ENCODE measurements at regions not wholly inside any gene's neighbourhood (a gene's known extent, or its start where the extent isn't known, plus 50 kb on each side); places are given as distances from the start of the nearest gene placed in this dataset.

DNA sequence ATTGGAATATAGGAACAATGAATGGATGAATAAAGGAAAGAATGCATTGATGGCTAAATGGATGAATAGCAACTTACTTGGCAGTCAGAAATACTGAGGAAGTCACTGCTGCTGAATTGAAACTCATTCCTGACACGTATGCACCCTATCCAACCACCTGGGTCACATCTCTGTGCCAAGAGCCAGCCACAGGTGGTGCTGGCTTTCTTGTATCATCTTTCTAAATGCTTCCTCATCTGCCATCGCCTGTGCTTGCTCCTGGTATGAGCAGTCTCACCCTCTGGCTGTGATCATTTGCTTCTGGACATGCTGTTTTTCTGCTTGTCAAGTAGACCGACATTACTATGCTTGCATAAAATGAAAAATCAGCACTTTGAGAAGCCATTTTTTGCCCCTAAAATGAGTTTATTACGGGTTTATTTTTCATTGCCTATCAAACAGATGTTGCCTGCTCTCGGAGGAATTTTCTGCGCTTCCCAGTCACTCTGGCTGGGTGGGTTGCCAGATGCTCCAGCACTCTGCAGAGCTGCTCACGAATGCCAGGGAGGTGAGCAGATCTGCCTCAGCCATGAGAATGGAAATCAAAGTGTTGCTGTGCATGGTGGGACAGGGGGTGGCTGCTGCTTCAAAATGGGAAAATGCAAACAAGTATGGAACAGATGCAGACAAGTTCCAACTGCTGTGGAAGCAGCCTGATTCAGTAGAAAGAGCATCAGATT, 1349.6 kb upstream of the CDH8 start:
- no peaks in the 10 kb centered on the region for H3K36me3 Mint-ChIP-seq (ENCODE audit: low read depth)
- H3K9me3 Mint-ChIP-seq: peaks cover 13% of the 10 kb centered on the region
- no peak overlapping the region for H3K27ac Mint-ChIP-seq
- H3K4me3 Mint-ChIP-seq: no peak overlapping the region
- no peaks in the 10 kb centered on the region for H3K4me1 Mint-ChIP-seq (ENCODE audit: low read depth)
- no peaks in the 10 kb centered on the region for H3K27me3 Mint-ChIP-seq (ENCODE audit: low read depth)

DNA sequence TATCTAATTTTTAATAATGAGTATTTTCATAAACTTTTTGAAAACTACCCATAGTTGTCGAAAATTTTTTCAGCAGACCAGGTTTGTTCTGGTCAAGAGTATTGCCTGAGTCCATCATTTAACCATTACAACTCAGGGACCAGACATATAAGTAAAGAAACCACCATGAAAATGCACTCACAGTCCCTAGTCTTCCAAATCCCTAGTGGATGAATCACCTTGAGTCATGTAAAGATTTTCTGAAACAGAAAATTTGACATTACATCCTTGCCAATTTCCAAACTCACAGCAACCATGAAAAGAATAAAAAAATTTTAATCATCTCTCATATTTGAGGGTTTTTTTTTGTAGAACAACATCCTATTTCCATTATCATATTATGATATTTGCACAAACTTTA, 1337.5 kb upstream of the CDH8 start:
- Mint-ChIP-seq H3K4me1 (ENCODE audit: low read depth) (no peaks in the 10 kb centered on the region), H3K36me3 (ENCODE audit: low read depth) (no peaks in the 10 kb centered on the region), H3K27me3 (ENCODE audit: low read depth) (no peaks in the 10 kb centered on the region), H3K27ac (no peak overlapping the region), H3K4me3 (no peak overlapping the region), H3K9me3 (peaks cover 19% of the 10 kb centered on the region)

GRCh38 chr16:63372815-63373214, 1336.6 kb upstream of the CDH8 start:
- H3K27me3 Mint-ChIP-seq (ENCODE audit: low read depth): no peaks in the 10 kb centered on the region
- H3K4me3 Mint-ChIP-seq: no peak overlapping the region
- H3K27ac Mint-ChIP-seq: no peak overlapping the region
- no peaks in the 10 kb centered on the region for H3K36me3 Mint-ChIP-seq (ENCODE audit: low read depth)
- H3K4me1 Mint-ChIP-seq (ENCODE audit: low read depth): no peaks in the 10 kb centered on the region
- peaks cover 22% of the 10 kb centered on the region for H3K9me3 Mint-ChIP-seq

- no peak overlapping the region for H3K27ac Mint-ChIP-seq
- H3K4me1 Mint-ChIP-seq (ENCODE audit: low read depth): no peaks in the 10 kb centered on the region
- no peaks in the 10 kb centered on the region for H3K36me3 Mint-ChIP-seq (ENCODE audit: low read depth)
- H3K9me3 Mint-ChIP-seq: peaks cover 19% of the 10 kb centered on the region
- no peak overlapping the region for H3K4me3 Mint-ChIP-seq
- H3K27me3 Mint-ChIP-seq (ENCODE audit: low read depth): no peaks in the 10 kb centered on the region
Observed at GRCh38 chr16:63372283-63372682, 1336.0 kb upstream of the CDH8 start.

DNA sequence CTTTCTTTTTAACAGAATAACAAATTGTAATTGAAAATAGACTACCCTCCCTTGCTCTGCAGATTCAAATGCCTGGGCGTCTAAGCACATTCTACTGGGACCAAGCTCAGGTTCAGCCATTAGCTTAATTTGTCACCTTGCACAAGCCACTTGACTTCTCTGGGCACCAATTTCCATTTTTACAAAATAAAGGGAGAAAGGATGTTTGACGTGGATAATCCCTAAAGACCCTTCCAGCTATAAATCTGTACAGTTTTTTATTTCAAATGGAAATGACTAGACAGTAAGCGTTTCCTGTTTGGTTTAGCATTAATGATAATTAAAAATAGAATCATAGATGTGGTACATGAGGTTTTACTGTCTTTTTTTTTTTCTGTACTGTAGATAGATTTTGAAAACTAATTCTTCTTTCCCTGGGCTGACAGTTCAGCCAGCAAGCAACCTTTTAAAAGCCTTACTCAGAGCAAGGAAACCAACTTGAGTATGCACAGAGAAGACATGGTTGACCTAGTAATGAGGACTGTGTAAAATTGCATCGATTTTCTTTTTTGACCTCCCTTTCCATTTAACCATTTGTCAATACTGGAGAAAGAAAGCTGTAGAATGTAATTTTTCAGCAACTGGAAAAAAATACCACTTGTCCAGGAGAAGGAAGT, 1329.5 kb upstream of the CDH8 start:
- H3K4me1 Mint-ChIP-seq (ENCODE audit: low read depth): no peaks in the 10 kb centered on the region
- no peak overlapping the region for H3K4me3 Mint-ChIP-seq
- peaks cover 12% of the 10 kb centered on the region for H3K9me3 Mint-ChIP-seq
- no peaks in the 10 kb centered on the region for H3K27me3 Mint-ChIP-seq (ENCODE audit: low read depth)
- H3K27ac Mint-ChIP-seq: no peak overlapping the region
- no peaks in the 10 kb centered on the region for H3K36me3 Mint-ChIP-seq (ENCODE audit: low read depth)

DNA sequence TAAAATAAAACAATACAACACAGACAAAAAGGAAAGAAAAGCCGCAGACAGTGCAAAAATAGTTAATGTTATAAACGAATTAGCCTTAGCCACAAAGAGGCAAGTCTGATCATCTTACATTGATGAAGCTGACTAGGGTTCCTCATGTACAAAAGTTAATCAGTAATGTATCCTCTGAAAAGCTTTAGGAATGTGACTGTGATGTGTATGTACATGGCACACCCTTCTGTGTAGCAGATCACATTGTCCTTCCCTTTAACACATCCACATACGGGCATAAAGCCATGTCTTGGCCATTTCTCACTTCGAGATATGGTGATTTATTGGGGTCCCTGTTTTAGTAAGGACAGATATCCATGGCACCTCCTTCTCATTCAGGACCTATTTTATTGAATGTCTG, 1327.5 kb upstream of the CDH8 start:
- H3K9me3 Mint-ChIP-seq: peaks cover 6% of the 10 kb centered on the region
- H3K4me1 Mint-ChIP-seq (ENCODE audit: low read depth): no peaks in the 10 kb centered on the region
- H3K4me3 Mint-ChIP-seq: no peak overlapping the region

DNA sequence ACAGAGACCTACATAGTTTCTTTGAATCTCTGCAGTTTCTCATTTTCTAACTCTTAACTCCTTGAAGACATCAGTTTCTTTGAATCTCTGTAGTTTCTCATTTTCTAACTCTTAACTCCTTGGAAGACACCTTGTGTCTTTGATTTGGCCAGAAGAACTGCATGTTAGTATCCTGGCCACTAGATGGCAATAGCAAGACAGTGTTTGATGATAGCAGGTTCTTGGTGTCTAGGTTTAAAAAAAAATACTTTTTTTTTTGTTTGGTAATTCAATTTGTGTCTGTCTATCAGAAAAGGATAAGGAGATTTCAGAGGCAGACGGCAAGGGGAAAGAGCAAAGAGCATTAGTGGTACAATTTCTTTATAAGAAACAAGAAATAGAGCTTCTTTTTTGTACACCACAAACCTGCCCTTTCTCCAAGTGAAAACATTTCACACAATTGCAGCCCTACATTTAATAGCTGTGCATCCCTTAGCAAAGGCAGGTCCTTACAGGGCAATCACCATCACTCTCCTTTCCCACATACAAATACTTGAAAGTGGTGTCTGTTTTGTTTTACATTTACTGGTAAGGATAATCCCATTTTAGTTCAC, 1324.9 kb upstream of the CDH8 start:
- peaks cover 3% of the 10 kb centered on the region for H3K9me3 Mint-ChIP-seq
- H3K27me3 Mint-ChIP-seq (ENCODE audit: low read depth): no peaks in the 10 kb centered on the region
- no peaks in the 10 kb centered on the region for H3K36me3 Mint-ChIP-seq (ENCODE audit: low read depth)
- H3K4me3 Mint-ChIP-seq: no peak overlapping the region
- no peaks in the 10 kb centered on the region for H3K4me1 Mint-ChIP-seq (ENCODE audit: low read depth)
- no peak overlapping the region for H3K27ac Mint-ChIP-seq

More for the DNA sequence above, 1327.5 kb upstream of the CDH8 start:
- Mint-ChIP-seq H3K27ac (no peak overlapping the region), H3K27me3 (ENCODE audit: low read depth) (no peaks in the 10 kb centered on the region), H3K36me3 (ENCODE audit: low read depth) (no peaks in the 10 kb centered on the region)

GRCh38 chr16:63349961-63350360, 1313.7 kb upstream of the CDH8 start:
- peaks cover 5% of the 10 kb centered on the region for H3K9me3 Mint-ChIP-seq
- H3K36me3 Mint-ChIP-seq (ENCODE audit: low read depth): no peaks in the 10 kb centered on the region
- H3K27ac Mint-ChIP-seq: no peak overlapping the region
- no peaks in the 10 kb centered on the region for H3K27me3 Mint-ChIP-seq (ENCODE audit: low read depth)
- H3K4me3 Mint-ChIP-seq: no peak overlapping the region
- H3K4me1 Mint-ChIP-seq (ENCODE audit: low read depth): no peaks in the 10 kb centered on the region

- no peaks in the 10 kb centered on the region for H3K27me3 Mint-ChIP-seq (ENCODE audit: low read depth)
- no peak overlapping the region for H3K27ac Mint-ChIP-seq
- no peaks in the 10 kb centered on the region for H3K36me3 Mint-ChIP-seq (ENCODE audit: low read depth)
- H3K4me1 Mint-ChIP-seq (ENCODE audit: low read depth): no peaks in the 10 kb centered on the region
- H3K4me3 Mint-ChIP-seq: no peak overlapping the region
- peaks cover 20% of the 10 kb centered on the region for H3K9me3 Mint-ChIP-seq
Observed at GRCh38 chr16:63346000-63346399, 1309.8 kb upstream of the CDH8 start.

DNA sequence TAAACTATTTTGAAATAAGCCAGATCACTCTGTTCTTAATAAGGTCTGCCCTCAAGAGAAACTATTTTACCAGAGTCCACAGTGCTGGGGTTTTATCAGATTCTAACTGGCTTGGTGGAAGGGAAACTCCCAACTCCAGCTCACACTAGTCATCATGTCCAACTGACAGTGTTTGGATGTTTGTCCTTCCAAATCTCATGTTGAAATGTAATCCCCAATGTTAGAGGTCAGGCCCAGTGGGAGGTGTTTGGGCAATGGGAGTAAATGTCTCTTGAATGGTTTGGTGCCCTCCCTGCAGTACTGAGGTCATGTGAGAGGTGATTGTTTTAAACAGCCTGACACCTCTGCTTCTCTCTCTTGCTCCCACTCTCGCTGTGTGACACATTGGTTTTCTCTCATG, 1301.0 kb upstream of the CDH8 start:
- Mint-ChIP-seq H3K36me3 (ENCODE audit: low read depth) (no peaks in the 10 kb centered on the region), H3K4me3 (no peak overlapping the region), H3K27ac (no peak overlapping the region), H3K9me3 (peaks cover 35% of the 10 kb centered on the region), H3K27me3 (ENCODE audit: low read depth) (no peaks in the 10 kb centered on the region), H3K4me1 (ENCODE audit: low read depth) (no peaks in the 10 kb centered on the region)

DNA sequence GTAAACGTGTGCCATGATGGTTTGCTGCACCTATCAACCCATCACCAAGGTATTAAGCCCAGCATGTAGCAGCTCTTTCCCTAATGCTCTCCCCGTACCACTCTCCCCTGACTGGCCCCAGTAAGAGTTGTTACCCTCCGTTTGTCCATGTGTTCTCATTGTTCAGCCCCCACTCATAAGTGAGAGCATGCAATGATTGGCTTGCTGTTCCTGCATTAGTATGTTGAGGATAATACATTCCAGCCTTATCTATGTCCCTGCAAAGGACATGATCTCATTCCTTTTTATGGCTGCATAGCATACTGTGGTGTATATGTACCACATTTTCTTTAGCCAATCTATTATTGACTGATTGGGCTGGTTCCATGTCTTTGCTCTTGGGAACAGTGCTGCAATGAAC, 1294.9 kb upstream of the CDH8 start:
- H3K27me3 Mint-ChIP-seq (ENCODE audit: low read depth): no peaks in the 10 kb centered on the region
- H3K4me3 Mint-ChIP-seq: no peak overlapping the region
- no peaks in the 10 kb centered on the region for H3K36me3 Mint-ChIP-seq (ENCODE audit: low read depth)
- no peak overlapping the region for H3K27ac Mint-ChIP-seq
- H3K4me1 Mint-ChIP-seq (ENCODE audit: low read depth): no peaks in the 10 kb centered on the region
- peaks cover 37% of the 10 kb centered on the region for H3K9me3 Mint-ChIP-seq

- Mint-ChIP-seq H3K27me3 (ENCODE audit: low read depth) (no peaks in the 10 kb centered on the region), H3K9me3 (peaks cover 14% of the 10 kb centered on the region), H3K4me3 (no peak overlapping the region), H3K36me3 (ENCODE audit: low read depth) (no peaks in the 10 kb centered on the region), H3K27ac (no peak overlapping the region), H3K4me1 (ENCODE audit: low read depth) (no peaks in the 10 kb centered on the region)
Observed at GRCh38 chr16:63326736-63327339, 1290.6 kb upstream of the CDH8 start.

DNA sequence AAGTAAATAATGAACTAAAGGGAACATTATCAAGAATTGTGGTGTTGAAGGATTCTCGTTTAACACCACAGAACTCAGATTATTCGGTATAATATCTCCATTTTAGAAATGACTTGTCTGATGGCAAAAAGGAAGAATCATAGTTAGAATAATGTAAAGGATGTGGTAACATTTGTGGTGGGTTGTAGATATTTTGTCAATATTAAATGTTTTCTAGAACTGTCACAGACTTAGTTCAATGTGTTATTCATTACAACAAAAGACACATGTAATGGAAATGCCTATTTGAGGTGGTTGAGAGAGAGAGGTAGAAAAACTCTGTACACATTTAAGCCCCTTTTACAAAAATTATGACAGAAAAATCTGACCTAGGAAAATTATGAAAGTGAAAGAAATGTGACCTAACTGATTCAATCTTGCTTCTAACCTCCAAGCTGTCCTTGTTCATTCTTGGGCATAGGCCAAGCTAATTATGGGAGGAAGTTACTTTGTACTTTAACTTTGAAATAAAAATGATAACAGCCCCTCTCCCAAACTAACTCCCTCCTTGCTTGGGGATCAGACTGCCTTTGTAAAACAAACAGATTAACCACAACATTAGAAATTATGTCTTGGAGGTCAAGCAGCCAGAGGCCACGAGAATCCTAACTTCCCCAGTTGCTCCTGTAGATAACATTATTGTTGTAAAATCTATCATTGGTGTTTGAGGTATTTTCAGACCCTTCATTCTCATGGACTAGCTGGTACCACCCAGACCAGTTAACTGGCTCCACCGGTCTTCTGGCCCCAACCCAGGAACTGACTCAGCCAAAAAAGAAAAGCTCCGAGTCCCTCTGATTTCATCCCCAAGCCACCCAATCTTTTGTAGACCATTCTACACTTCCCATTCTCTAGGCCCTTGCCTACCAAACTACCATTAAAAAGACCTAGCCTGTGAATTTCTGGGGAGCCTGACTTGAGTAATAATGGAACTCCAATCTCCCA, 1287.8 kb upstream of the CDH8 start:
- H3K27me3 Mint-ChIP-seq (ENCODE audit: low read depth): no peaks in the 10 kb centered on the region
- H3K36me3 Mint-ChIP-seq (ENCODE audit: low read depth): no peaks in the 10 kb centered on the region
- H3K27ac Mint-ChIP-seq: no peak overlapping the region
- H3K4me1 Mint-ChIP-seq (ENCODE audit: low read depth): no peaks in the 10 kb centered on the region
- no peak overlapping the region for H3K4me3 Mint-ChIP-seq
- peaks cover 22% of the 10 kb centered on the region for H3K9me3 Mint-ChIP-seq

GRCh38 chr16:63323055-63323454, 1286.8 kb upstream of the CDH8 start:
- Mint-ChIP-seq H3K36me3 (ENCODE audit: low read depth) (no peaks in the 10 kb centered on the region), H3K4me1 (ENCODE audit: low read depth) (no peaks in the 10 kb centered on the region), H3K27ac (no peak overlapping the region), H3K27me3 (ENCODE audit: low read depth) (no peaks in the 10 kb centered on the region), H3K4me3 (no peak overlapping the region), H3K9me3 (peaks cover 21% of the 10 kb centered on the region)
